ENCODE measurements at regions not wholly inside any gene's neighbourhood (a gene's known extent, or its start where the extent isn't known, plus 50 kb on each side); places are given as distances from the start of the nearest gene placed in this dataset.

DNA sequence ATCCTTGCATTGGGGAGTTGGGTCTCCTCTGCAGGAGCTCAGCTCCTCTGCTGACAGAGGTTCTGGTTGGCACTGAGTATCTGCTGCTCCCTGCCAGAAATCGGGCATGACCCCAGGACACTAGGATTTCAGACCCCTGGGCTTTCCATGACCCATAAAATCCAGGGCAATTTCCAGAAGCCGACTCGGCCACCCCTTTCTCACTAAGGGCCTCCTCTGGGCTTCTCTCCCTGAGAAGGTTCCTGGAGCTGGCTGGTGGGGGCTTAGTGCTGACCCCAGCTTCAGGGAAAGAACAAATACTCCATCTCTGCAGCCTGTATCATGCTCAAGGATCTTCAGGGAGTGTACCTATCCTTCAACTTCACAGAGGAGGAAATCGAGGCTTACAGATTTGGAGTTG lies 603.4 kb downstream of the PTPRU start:
- TF ChIP-seq, protein P1, sequence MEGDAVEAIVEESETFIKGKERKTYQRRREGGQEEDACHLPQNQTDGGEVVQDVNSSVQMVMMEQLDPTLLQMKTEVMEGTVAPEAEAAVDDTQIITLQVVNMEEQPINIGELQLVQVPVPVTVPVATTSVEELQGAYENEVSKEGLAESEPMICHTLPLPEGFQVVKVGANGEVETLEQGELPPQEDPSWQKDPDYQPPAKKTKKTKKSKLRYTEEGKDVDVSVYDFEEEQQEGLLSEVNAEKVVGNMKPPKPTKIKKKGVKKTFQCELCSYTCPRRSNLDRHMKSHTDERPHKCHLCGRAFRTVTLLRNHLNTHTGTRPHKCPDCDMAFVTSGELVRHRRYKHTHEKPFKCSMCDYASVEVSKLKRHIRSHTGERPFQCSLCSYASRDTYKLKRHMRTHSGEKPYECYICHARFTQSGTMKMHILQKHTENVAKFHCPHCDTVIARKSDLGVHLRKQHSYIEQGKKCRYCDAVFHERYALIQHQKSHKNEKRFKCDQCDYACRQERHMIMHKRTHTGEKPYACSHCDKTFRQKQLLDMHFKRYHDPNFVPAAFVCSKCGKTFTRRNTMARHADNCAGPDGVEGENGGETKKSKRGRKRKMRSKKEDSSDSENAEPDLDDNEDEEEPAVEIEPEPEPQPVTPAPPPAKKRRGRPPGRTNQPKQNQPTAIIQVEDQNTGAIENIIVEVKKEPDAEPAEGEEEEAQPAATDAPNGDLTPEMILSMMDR (IDR thresholded peaks at IDR 0.05), result no peak
- TF ChIP-seq EZH2 (IDR thresholded peaks at IDR 0.05) (no peak), EZH2phosphoT487 (IDR thresholded peaks at IDR 0.05) (no peak)

Measured in neural progenitor cell (in vitro differentiated cells).